H1 (cell line): ENCODE measurements at regions not wholly inside any gene's neighbourhood (a gene's known extent, or its start where the extent isn't known, plus 50 kb on each side); places are given as distances from the start of the nearest gene placed in this dataset.

Source experiments
- CTCF ChIA-PET: fragments of 300-600 bp; sonication (Branson Sonifier 250); formaldehyde crosslinking; loops from one replicate; lab custom pipeline; 2021; ENCODE audit not compliant: partially characterized antibody; lab: Charles Lee
- POLR2A ChIA-PET: fragments of 300-600 bp; sonication (Branson Sonifier 250); formaldehyde crosslinking; loops from one replicate; lab custom pipeline; 2021; ENCODE audit warnings: inconsistent platforms; ENCODE audit not compliant: partially characterized antibody; lab: Charles Lee
- DNase-seq, 2 experiments: peaks; one replicate each; pipeline versions ENCODE4 v3.0.0 to v3.0.0-alpha.2; 2010 to 2022; ENCODE audit warnings: low spot score in 2 of 2, low read depth in 1 of 2, mixed read lengths in 1 of 2
- FAIRE-seq: peaks from 2 replicates; lab custom pipeline; 2011; peaks lifted over from hg19 to GRCh38; lab: Jason Lieb, UNC
- H2AFZ ChIP-seq: 2 replicates; pipeline ENCODE4 v1.8.1; 2012; ENCODE audit warnings: low read length, inconsistent platforms
- H2AK5ac ChIP-seq: 2 replicates; pipeline ENCODE4 v1.6.1; 2013; ENCODE audit warnings: low read depth, low read length
- H2BK120ac ChIP-seq: replicated peaks from 2 replicates; pipeline ENCODE3; 2013; ENCODE audit warnings: low read depth, low read length, inconsistent platforms
- H2BK12ac ChIP-seq: 2 replicates; pipeline ENCODE4 v1.6.1; 2013; ENCODE audit warnings: low read depth, low read length
- H2BK15ac ChIP-seq: 2 replicates; pipeline ENCODE4 v1.6.1; 2013; ENCODE audit warnings: low read length
- H2BK20ac ChIP-seq: 2 replicates; pipeline ENCODE4 v1.6.1; 2013; ENCODE audit warnings: low read length
- H2BK5ac ChIP-seq: 2 replicates; pipeline ENCODE4 v1.6.1; 2013; ENCODE audit warnings: low read depth, low read length
- H3K14ac ChIP-seq: 2 replicates; pipeline ENCODE4 v1.6.1; 2013; ENCODE audit warnings: inconsistent platforms; ENCODE audit not compliant: insufficient read length
- H3K18ac ChIP-seq: 2 replicates; pipeline ENCODE4 v1.6.1; 2013; ENCODE audit warnings: low read length; ENCODE audit errors: extremely low read depth
- H3K23ac ChIP-seq: 2 replicates; pipeline ENCODE4 v1.6.1; 2013; ENCODE audit warnings: inconsistent platforms; ENCODE audit not compliant: insufficient read length
- H3K23me2 ChIP-seq: 2 replicates; pipeline ENCODE4 v1.6.1; 2013; ENCODE audit warnings: low read depth, low read length
- H3K27ac ChIP-seq: 2 replicates; pipeline ENCODE4 v1.6.1; 2011; ENCODE audit warnings: low read depth, low read length, inconsistent platforms
- H3K27me3 ChIP-seq, 4 experiments: replicated peaks in 1 of 4; 1 replicate in 1 of 4; 2 replicates in 3 of 4; pipeline versions ENCODE4 v1.6.1 to v1.8.1; 2011 to 2013; ENCODE audit warnings: low read length in 3 of 4, mild to moderate bottlenecking in 3 of 4, inconsistent platforms in 2 of 4, mixed read lengths in 2 of 4, moderate library complexity in 1 of 4; ENCODE audit not compliant: control insufficient read depth in 3 of 4, insufficient read depth in 3 of 4; ENCODE audit errors: extremely low read depth in 1 of 4
- H3K36me3 ChIP-seq, 4 experiments: 2 replicates each; pipeline versions ENCODE4 v1.6.1 to v1.8.1; 2011 to 2013; ENCODE audit warnings: mild to moderate bottlenecking in 4 of 4, low read length in 3 of 4, moderate library complexity in 2 of 4, control low read depth in 1 of 4, inconsistent platforms in 1 of 4; ENCODE audit not compliant: insufficient read depth in 4 of 4, control insufficient read depth in 2 of 4
- H3K4ac ChIP-seq: replicated peaks from 2 replicates; pipeline ENCODE3; 2013; ENCODE audit warnings: low read length, low read depth, mixed read lengths, inconsistent platforms; ENCODE audit not compliant: insufficient read length
- H3K4me1 ChIP-seq, 4 experiments: replicated peaks in 1 of 4; 1 replicate in 1 of 4; 2 replicates in 3 of 4; pipeline versions ENCODE4 v1.6.1 to v1.8.1; 2011 to 2013; ENCODE audit warnings: low read length in 3 of 4, inconsistent platforms in 2 of 4, mixed read lengths in 1 of 4; ENCODE audit not compliant: insufficient read depth in 4 of 4, control insufficient read depth in 3 of 4
- H3K4me2 ChIP-seq, 2 experiments: 2 replicates each; pipeline versions ENCODE4 v1.6.1 to v1.8.1; 2011 to 2013; ENCODE audit warnings: low read depth in 2 of 2, low read length in 2 of 2, control low read depth in 1 of 2, inconsistent platforms in 1 of 2, mild to moderate bottlenecking in 1 of 2; ENCODE audit not compliant: insufficient read depth in 1 of 2
- H3K4me3 ChIP-seq, 4 experiments: fragments of 200-600, 300-600 bp in 1 of 4; sonication (generic), shearing (Covaris generic), sonication (Bioruptor Twin) in 1 of 4; 2 replicates each; pipeline versions ENCODE4 v1.5.1 to v1.8.1; 2011 to 2016; ENCODE audit warnings: low read length in 4 of 4, low read depth in 3 of 4, control low read depth in 2 of 4, inconsistent platforms in 2 of 4, mild to moderate bottlenecking in 2 of 4, mixed read lengths in 1 of 4, moderate library complexity in 1 of 4; ENCODE audit not compliant: insufficient read depth in 2 of 4; ENCODE audit errors: extremely low read depth in 1 of 4
- H3K56ac ChIP-seq: replicated peaks from 2 replicates; pipeline ENCODE3; 2013; ENCODE audit warnings: low read depth, mild to moderate bottlenecking, mixed read lengths, low read length, inconsistent platforms; ENCODE audit not compliant: insufficient read length
- H3K79me1 ChIP-seq: 2 replicates; pipeline ENCODE4 v1.6.1; 2013; ENCODE audit warnings: low read depth, low read length, control low read depth
- H3K79me2 ChIP-seq, 2 experiments: 2 replicates each; pipeline versions ENCODE4 v1.6.1 to v1.8.1; 2012 to 2013; ENCODE audit warnings: low read length in 2 of 2, mild to moderate bottlenecking in 2 of 2, inconsistent platforms in 1 of 2; ENCODE audit not compliant: insufficient read depth in 2 of 2, control insufficient read depth in 1 of 2
- H3K9ac ChIP-seq, 4 experiments: replicated peaks in 1 of 4; 1 replicate in 1 of 4; 2 replicates in 3 of 4; pipeline versions ENCODE4 v1.6.1 to v1.8.1; 2011 to 2013; ENCODE audit warnings: low read depth in 3 of 4, low read length in 3 of 4, control low read depth in 2 of 4, mild to moderate bottlenecking in 2 of 4, moderate library complexity in 2 of 4, inconsistent platforms in 1 of 4; ENCODE audit errors: extremely low read depth in 1 of 4
- H3K9me3 ChIP-seq, 2 experiments: 2 replicates each; pipeline versions ENCODE4 v1.6.1 to v1.8.1; 2012 to 2013; ENCODE audit warnings: mild to moderate bottlenecking in 2 of 2, moderate library complexity in 2 of 2, control low read depth in 1 of 2, inconsistent platforms in 1 of 2, low read depth in 1 of 2, low read length in 1 of 2, mixed read lengths in 1 of 2; ENCODE audit not compliant: insufficient read depth in 2 of 2
- H4K20me1 ChIP-seq, 2 experiments: replicated peaks in 1 of 2; 2 replicates each; pipeline versions ENCODE3 to v1.8.1; 2011 to 2013; ENCODE audit warnings: inconsistent platforms in 2 of 2, low read length in 2 of 2, mild to moderate bottlenecking in 1 of 2; ENCODE audit not compliant: insufficient read depth in 2 of 2, control insufficient read depth in 1 of 2
- H4K5ac ChIP-seq: 2 replicates; pipeline ENCODE4 v1.6.1; 2013; ENCODE audit warnings: low read length, low read depth, mixed read lengths, inconsistent platforms; ENCODE audit not compliant: insufficient read length
- H4K8ac ChIP-seq: 2 replicates; pipeline ENCODE4 v1.8.0; 2013; ENCODE audit warnings: mild to moderate bottlenecking, moderate library complexity, low read length, inconsistent platforms; ENCODE audit not compliant: insufficient read depth; ENCODE audit errors: extremely low read depth
- H4K91ac ChIP-seq: replicated peaks from 2 replicates; pipeline ENCODE3; 2013; ENCODE audit warnings: low read length, mixed read lengths, inconsistent platforms; ENCODE audit not compliant: insufficient read length
- GTF2F1 ChIP-seq: IDR thresholded peaks from 2 replicates; pipeline ENCODE4 v1.6.1; 2012; ENCODE audit warnings: low read depth, low read length, improper control_type of control experiment, borderline replicate concordance
- RNF2 ChIP-seq: fragments of 200-900, 300-1000 bp; sonication (generic); IDR thresholded peaks from 2 replicates; pipeline ENCODE4 v1.7.1; 2016; ENCODE audit warnings: borderline replicate concordance, low read depth, mild to moderate bottlenecking, antibody characterized with exemption, low read length; ENCODE audit not compliant: poor library complexity, severe bottlenecking; ENCODE audit errors: missing control alignments
- TAF7 ChIP-seq: optimal IDR thresholded peaks from 2 replicates; pipeline ENCODE3; 2011; ENCODE audit warnings: low read depth, mild to moderate bottlenecking, inconsistent platforms, low read length, moderate library complexity, borderline replicate concordance
- TEAD4 ChIP-seq: IDR thresholded peaks from 2 replicates; pipeline ENCODE4 v1.6.1; 2012; ENCODE audit warnings: low read depth, low read length, inconsistent platforms, mixed read lengths
- WGBS, 2 experiments: shearing (Covaris generic) in 1 of 2; methylation state at CpG; one replicate each; pipeline versions ENCODE4 v1.1.6 to v1.1.7; 2013 to 2015; ENCODE audit warnings: low lambda C conversion rate in 2 of 2, mixed read lengths in 2 of 2, inconsistent platforms in 1 of 2, low coverage in 1 of 2, missing lambda C conversion rate in 1 of 2; ENCODE audit not compliant: insufficient replicate concordance in 2 of 2, insufficient coverage in 1 of 2, insufficient read length in 1 of 2; ENCODE audit errors: extremely low coverage in 1 of 2, missing lambda C conversion rate in 1 of 2; 5-methylcytosine and 5-hydroxymethylcytosine counted together
- TF ChIP-seq, protein P1 (sequence below): IDR thresholded peaks from 2 replicates; pipeline ENCODE4 v1.6.1; 2011; ENCODE audit warnings: low read length, improper control_type of control experiment

- 0 out of 2 replicates have a peak overlapping the region, but pooled peaks have one; percentile 9 for H3K18ac ChIP-seq
- H3K4me1 ChIP-seq = peaks cover 8 to 17% (median 11%) of the 10 kb centered on the region in 4 experiments
- no peak overlapping the region for H2AK5ac ChIP-seq
- H3K14ac ChIP-seq = no peak overlapping the region
- 0 out of 4 replicates have a peak, but pooled peaks cover 0 to 2% of the 10 kb centered on the region in 2 experiments for H3K9me3 ChIP-seq
- no peak overlapping the region for H2BK120ac ChIP-seq
- TF ChIP-seq TAF7 (no peak), GTF2F1 (no peak), TEAD4 (no peak), RNF2 (no peak)
- TF ChIP-seq, protein P1, sequence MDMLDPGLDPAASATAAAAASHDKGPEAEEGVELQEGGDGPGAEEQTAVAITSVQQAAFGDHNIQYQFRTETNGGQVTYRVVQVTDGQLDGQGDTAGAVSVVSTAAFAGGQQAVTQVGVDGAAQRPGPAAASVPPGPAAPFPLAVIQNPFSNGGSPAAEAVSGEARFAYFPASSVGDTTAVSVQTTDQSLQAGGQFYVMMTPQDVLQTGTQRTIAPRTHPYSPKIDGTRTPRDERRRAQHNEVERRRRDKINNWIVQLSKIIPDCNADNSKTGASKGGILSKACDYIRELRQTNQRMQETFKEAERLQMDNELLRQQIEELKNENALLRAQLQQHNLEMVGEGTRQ = no peak
- no peak overlapping the region; the same call in 1 of the 2 replicates for H4K8ac ChIP-seq
- no peaks in the 10 kb centered on the region for H3K79me2 ChIP-seq
- no peak overlapping the region for H2AFZ ChIP-seq
- H3K23me2 ChIP-seq = no peaks in the 10 kb centered on the region
- H3K4me2 ChIP-seq = no peak overlapping the region
- H2BK15ac ChIP-seq = 0 out of 2 replicates have a peak overlapping the region, but pooled peaks have one; percentile 88
- no peak for FAIRE-seq
- 87% methylated on average over 12 of the region's 12 CpGs; no CpG with 5 or more reads in 1 of the 2 experiments for WGBS, 2 experiments
- H2BK12ac ChIP-seq = no peak overlapping the region
- H3K23ac ChIP-seq = no peak overlapping the region
- H3K27ac ChIP-seq = no peak overlapping the region
- H4K5ac ChIP-seq = no peak overlapping the region
- CTCF ChIA-PET = interaction anchor here (1.4 to 5.6 kb wide), 6 partner anchors 10 to 119 kb away, joined by 3 to 26 read pairs (median 5); no protein-coding TSS in a partner anchor
- H3K27me3 ChIP-seq = peaks cover 1 to 9% (median 6%) of the 10 kb centered on the region in 4 experiments; a peak in 5 of 7 replicates
- POLR2A ChIA-PET = no interaction called here
- H2BK5ac ChIP-seq = no peak overlapping the region
- H3K79me1 ChIP-seq = no peaks in the 10 kb centered on the region
- H3K9ac ChIP-seq = no peak overlapping the region; a peak in 2 of 7 replicates
- H4K20me1 ChIP-seq = no peaks in the 10 kb centered on the region
- no peak overlapping the region for H4K91ac ChIP-seq
- no peak overlapping the region for H3K4me3 ChIP-seq
- H3K56ac ChIP-seq = no peak overlapping the region
- H2BK20ac ChIP-seq = no peak overlapping the region
- H3K36me3 ChIP-seq = no peaks in the 10 kb centered on the region
- no peak overlapping the region for H3K4ac ChIP-seq
- DNase-seq = no peak
Measured at GRCh38 chr12:3418609-3419390, 72.2 kb upstream of the PRMT8 start.
